ENCODE measurements at regions not wholly inside any gene's neighbourhood (a gene's known extent, or its start where the extent isn't known, plus 50 kb on each side); places are given as distances from the start of the nearest gene placed in this dataset.

GRCh38 chr3:30114918-30115317, 491.5 kb upstream of the TGFBR2 start:
- DNase-seq (ENCODE audit: low read depth, low spot score) = no peak

GRCh38 chr3:30122359-30122758, 484.0 kb upstream of the TGFBR2 start:
- DNase-seq (ENCODE audit: low read depth, low spot score) = no peak

- no peak for DNase-seq (ENCODE audit: low read depth, low spot score)
Measured at GRCh38 chr3:30123224-30123623, 483.2 kb upstream of the TGFBR2 start.

DNA sequence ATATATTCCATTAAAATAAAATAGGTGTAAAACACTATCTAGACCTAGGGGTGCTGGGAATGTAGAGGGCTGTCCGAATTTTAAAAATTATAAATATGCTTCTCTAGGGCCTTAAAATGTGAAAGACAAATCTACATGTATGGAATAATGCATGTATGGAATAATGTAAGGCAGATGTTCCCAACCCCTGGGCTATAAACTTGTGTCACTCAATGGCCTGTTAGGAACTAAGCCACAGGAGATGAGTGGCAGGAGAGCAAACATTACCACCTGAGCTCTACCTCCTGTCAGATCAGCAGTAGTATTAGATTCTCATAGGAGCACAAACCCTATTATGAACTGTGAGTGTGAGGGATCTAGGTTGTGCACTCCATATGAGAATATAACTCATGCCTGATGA, 482.6 kb upstream of the TGFBR2 start:
- DNase-seq (ENCODE audit: low read depth, low spot score) = no peak

DNA sequence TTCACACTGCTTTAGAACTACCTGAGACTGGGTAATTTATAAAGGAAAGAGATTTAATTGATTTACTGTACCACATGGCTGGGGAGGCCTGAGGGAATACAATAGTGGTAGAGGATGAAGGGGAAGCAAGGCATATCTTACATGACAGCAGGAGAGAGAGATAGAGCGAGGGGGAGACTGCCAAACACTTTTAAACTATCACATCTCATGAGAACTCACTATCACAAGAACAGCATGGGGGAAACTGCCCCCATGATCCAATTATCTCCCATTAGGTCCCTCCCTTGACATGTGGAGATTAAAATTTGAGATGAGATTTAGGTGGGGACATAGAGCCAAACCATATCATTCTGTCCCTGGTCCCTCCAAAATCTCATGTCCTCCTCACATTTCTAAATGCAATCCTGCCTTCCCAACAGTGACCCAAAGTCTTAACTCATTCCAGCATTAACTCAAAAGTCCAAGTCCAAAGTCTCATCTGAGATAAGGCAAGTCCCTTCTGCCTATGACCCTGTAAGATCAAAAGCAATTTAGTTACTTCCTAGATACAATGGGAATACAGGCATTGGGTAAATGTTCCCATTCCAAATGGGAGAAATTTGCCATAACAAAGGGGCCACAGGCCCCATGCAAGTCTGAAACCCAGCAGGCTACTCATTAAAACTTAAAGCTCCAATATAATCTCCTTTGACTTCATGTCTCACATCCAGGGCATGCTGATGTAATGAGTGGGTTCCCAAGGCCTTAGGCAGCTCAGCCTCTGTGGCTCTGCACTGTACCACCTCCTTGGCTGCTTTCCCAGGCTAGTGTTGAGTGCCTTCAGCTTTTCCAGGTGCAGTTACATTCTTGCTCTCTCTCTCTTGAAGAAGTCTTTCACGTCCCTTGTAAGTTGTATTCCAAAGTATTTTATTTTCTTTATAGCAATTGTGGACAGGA, 481.7 kb upstream of the TGFBR2 start:
- peak; percentile 90 for DNase-seq (ENCODE audit: low read depth, low spot score)

- no peak for DNase-seq (ENCODE audit: low read depth, low spot score)
Measured at GRCh38 chr3:30129765-30130164, 476.6 kb upstream of the TGFBR2 start.

DNA sequence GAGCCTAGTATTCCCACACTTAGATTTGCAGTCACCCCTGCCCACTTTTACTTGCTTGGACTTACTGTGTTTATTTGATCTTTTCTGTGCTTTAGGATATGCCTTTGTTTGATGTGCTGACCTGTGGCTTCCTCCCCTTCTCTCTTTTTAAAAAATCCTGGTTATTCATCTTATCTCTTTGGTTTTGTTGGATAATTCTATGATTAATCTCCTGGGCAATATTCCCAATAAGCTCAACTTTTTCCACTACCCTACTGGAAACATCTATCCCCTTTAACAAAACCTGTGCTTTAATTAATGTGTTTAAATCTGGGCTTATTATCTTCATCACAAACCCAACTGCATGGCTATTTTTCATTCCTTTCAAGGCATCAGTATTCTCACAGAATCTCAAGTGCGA, 476.0 kb upstream of the TGFBR2 start:
- no peak for DNase-seq (ENCODE audit: low read depth, low spot score)

DNA sequence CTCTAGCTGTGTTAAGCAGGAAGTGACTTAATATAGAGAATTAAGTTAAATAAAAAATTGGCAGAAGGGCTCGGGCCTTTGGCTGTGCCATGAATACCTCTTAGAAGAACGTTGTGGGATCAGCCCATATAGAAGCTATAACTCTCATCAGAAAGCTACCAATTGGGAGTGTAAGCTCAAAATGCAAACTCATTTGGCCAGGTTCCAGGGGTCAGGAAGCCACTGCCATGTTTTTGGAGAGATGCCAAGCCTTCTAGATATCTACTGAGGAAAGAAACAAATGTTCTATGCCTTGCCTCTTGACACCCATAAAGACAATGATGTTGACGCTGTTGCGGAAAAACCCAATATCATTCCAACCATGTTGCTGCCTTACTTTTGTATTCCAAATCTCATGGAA, 475.2 kb upstream of the TGFBR2 start:
- DNase-seq (ENCODE audit: low read depth, low spot score) = no peak

DNA sequence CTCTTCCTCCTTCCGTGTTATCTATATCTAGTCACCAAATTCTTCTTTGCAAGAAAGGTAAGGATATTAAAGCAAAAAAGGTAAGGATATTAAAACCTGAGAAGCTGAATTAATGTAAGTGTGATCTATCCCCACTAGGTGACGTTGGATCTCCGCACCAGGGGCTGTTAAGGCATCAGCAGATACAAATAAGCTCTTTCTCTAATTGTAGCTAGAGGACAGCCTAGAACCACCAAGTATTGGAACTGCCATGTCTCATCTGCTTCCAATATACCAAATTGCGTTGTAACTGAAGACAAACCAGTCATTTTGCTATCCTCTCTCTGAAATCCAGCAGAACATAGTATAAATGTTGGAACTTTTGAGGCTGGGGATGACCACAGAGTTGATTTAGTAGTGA, 471.2 kb upstream of the TGFBR2 start:
- no peak for DNase-seq (ENCODE audit: low read depth, low spot score)

DNA sequence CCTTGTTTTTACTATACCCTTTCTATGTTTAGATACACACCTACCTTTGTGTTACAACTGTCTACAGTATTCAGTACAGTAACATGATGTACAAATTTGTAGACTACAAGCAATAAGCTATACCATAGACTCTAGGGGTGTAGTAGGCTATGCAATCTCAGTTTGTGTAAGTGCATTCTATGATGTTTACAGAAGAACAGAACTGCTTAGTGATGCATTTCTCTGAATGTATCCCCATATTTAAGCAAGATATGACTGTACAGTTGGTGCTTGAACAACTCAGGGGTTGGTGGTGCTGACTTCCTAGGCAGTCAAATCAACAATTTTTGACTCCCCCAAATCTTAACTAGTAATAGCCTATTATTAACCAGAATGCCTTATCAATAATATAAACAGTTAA, 467.1 kb upstream of the TGFBR2 start:
- DNase-seq (ENCODE audit: low read depth, low spot score) = no peak

- DNase-seq (ENCODE audit: low read depth, low spot score) = no peak
Measured at GRCh38 chr3:30140356-30141075, 465.9 kb upstream of the TGFBR2 start.

GRCh38 chr3:30141178-30141581, 465.2 kb upstream of the TGFBR2 start:
- DNase-seq (ENCODE audit: low read depth, low spot score) = no peak

DNA sequence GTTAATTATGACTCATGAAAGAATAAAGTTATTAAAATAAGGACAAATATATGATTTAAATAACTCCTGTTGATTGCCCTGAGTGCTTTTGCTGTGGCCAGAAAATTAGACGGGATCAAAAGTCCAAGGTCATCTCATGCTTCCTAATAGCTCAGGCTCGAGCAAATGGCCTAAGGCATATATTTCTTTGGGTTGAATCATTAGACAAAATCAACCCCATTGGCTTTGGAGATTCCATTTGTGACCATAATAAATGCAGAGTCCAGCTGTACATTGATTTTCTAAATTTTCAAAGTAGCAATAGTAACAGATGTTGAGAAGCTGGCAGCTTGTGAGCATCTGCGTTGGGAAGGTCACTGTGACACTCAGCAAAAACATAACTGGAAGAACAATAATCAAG, 464.5 kb upstream of the TGFBR2 start:
- no peak for DNase-seq (ENCODE audit: low read depth, low spot score)

DNA sequence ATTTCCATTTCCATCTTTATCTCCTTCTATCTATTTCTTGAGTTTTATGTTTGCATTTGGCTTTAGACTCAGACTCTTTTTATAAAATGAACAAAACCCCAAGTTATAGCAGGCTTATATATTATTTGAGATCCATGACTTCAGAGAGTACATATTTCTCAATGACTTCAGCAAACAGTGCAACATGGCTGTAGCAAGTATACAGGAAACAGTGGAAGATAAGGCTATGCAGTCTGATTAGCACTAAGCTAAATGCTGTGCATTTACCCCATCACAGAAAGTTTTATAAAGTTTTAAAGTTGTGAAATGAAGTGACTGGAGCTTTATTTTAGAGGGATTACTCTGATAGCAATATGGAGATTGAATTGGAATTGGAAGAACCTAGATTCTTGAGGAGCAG, 463.5 kb upstream of the TGFBR2 start:
- DNase-seq (ENCODE audit: low read depth, low spot score) = no peak

DNA sequence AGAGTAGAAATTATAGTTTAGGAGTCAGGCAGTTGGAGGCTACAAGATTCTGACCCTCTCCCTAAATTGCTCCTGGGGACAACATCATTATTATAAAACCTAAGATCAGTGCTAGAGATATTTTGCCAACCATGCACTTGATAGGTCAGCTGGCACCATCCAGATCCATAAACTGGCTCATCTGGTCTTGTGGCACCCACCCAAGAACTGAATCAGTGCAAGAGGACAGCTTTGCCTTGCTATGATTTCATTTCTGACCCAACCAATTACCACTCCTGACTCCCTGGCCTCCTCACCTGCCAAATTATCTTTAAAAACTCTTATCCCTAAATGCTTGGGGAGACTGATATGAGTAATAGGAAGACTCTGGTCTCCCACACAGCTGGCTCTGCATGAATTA, 461.1 kb upstream of the TGFBR2 start:
- DNase-seq (ENCODE audit: low read depth, low spot score) = no peak

GRCh38 chr3:30146978-30147377, 459.4 kb upstream of the TGFBR2 start:
- peak; percentile 45 for DNase-seq (ENCODE audit: low read depth, low spot score)

- DNase-seq (ENCODE audit: low read depth, low spot score) = no peak
Measured at GRCh38 chr3:30154853-30155252, 451.5 kb upstream of the TGFBR2 start.

DNA sequence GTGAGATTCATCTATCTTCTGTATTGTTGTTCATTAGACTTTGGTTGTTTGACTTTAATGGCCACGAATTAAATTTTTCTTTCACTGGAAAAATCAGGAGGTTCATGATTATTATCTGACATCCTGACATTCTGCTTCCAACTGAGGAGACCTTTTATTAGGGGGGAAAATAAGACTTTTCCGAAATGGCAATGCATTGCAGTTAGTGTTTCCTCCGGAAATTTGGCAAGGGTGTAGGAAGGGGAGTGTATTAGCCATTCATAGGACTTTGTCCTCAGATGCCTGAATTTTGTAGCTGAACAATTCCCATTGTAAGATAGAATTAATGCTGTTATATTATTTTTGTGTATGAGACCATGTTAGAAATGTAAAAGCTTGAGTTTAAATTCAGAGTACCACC, 450.6 kb upstream of the TGFBR2 start:
- DNase-seq (ENCODE audit: low read depth, low spot score) = no peak

DNA sequence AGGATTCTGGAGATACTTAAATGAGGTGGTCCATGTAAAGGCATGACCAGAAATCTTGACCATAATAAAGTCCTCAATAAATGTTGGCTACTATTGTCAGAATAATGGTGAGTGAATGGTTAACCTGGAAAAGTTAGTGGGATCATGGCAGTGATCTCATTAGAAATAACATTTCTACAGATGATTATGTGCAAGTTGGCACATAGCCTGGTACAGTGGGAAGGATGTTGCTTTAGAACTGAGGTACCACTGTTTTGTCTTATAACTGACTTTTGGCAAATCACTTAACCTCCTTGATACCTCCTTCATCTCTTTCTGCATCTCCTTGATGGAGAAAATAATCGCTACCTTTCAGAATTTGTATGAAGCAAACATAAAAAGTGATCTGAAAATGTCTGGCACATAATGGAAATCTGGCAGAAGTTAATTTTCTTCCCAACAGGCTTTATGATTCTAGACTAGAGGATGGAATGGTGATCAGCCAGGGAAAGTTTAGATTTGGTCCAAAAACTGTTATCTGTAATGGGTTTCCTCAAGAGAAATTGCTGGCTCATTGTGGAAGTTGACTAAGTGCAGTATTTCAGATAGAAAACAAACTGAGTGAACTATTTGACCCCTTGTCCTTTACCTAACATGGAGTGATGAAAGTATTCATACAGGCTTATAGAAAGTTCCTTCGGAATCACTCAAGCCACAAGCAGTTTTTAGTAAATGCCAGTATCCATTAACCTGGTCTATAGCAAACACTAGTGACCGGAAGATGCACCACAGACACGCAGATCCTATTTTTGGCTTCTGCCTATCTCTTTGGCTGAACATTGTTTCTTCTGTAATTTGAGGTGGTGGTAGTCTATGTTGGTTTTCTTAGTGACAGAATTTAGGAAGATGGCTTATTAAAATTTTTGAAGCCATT, 449.6 kb upstream of the TGFBR2 start:
- peak; percentile 31 for DNase-seq (ENCODE audit: low read depth, low spot score)

- DNase-seq (ENCODE audit: low read depth, low spot score) = no peak
Measured at GRCh38 chr3:30161375-30161774, 445.0 kb upstream of the TGFBR2 start.

DNA sequence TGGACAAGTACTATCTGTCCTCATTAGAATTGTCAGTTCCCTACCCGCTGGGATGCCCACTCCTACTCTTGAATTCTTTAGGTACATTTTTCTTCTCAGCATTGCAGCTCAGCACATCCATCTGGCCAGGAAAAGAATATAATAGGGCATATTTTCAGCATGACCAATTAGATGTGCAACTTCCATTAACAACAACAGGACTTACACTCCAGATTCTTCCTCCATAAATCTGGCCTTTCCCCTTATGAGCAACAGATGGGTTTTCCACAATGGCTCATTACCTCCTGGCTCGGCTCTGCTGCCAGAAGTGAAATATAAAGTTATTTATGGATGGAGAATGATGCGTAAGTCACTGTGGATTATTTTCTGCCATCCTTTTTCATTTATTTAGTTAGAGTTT, 443.8 kb upstream of the TGFBR2 start:
- peak; percentile 45 for DNase-seq (ENCODE audit: low read depth, low spot score)

DNA sequence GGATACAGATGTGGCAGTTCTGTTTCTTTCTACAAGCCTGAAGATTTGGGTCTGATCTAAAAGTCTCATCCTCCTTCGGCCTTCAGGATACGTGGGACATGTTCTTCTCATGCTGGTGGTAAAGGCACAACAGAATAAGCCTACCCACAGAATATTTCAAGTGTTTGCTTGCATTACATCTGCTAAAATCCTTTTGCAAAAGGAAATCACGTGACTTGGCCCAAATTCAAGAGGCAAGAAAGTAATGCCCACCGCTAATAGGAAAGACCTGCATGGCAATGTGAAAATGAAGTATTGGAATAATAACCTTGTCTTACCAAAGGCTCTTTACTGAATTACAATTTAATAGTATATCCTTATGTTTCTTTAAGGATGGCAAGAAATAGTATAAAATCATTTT, 439.9 kb upstream of the TGFBR2 start:
- DNase-seq (ENCODE audit: low read depth, low spot score) = no peak
